Epithelial cell of prostate (primary cell): ENCODE measurements at regions not wholly inside any gene's neighbourhood (a gene's known extent, or its start where the extent isn't known, plus 50 kb on each side); places are given as distances from the start of the nearest gene placed in this dataset.

Source experiments
- DNase-seq: peaks from one replicate; pipeline ENCODE4 v3.0.0-alpha.2; 2011; ENCODE audit warnings: low read depth, low spot score
- H3K27ac ChIP-seq: fragments of 450-650 bp; 2 replicates; pipeline ENCODE4 v1.5.1; 2017; ENCODE audit warnings: mild to moderate bottlenecking

DNA sequence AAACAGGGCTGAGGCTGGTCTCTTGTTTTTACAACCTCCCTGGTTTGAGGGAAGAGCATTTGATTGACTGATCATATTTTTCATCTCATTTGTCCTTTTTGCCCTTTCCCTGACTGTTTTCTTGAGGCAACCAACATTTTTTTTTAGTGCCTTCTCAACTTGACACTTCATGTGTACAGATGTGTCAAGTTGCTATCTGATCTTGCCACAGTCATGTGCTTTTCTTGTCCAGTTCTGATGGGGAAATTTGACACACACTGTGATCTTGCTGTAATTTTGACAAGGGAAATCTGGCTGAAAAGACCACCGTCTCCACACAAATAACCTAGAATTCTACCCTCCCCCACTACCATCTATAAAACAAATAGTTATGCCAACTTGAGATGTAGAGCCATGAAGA, 329.6 kb downstream of the KCTD12 start:
- H3K27ac ChIP-seq, result no peak overlapping the region
- DNase-seq, result no peak

DNA sequence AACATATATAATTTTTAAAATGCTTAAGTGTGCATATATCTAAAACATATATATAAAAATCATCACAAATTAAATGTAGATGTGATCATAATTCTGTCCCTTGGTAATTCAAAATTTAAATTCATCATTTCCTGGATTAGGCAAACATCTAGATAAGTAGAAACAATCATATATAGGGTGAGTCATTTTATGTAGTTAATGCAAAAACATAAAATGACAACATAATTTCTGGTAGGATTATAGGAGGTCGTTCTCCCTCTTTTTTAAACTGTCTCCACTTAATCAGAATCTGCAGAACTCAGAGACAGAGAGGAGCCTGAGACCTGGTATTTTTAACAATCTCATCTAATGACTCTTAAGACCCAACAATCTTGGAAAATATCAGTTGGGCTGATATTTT, 333.4 kb downstream of the KCTD12 start:
- DNase-seq, result no peak
- no peak overlapping the region for H3K27ac ChIP-seq

- H3K27ac ChIP-seq, result no peak overlapping the region
- DNase-seq, result no peak
Measured at GRCh38 chr13:76552041-76552772, 334.0 kb downstream of the KCTD12 start.

DNA sequence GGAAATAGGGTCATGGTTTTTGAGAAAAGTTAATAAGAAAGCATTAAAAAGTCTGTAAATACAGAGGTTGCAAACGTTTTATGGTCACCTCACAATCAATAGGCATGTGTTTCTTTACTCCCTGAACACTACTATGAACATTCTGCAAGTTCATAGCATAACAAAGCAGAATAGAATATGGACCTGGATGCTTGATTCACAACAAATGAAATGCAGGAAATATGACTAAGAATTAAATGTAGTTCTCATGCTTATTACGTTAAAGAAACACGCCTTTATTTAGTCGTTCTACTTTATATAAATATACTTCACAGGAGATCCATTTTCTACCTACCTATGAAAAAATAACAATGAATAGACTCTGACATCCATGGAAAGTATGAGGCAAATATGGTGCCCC, 344.0 kb downstream of the KCTD12 start:
- no peak for DNase-seq
- H3K27ac ChIP-seq, result no peak overlapping the region

DNA sequence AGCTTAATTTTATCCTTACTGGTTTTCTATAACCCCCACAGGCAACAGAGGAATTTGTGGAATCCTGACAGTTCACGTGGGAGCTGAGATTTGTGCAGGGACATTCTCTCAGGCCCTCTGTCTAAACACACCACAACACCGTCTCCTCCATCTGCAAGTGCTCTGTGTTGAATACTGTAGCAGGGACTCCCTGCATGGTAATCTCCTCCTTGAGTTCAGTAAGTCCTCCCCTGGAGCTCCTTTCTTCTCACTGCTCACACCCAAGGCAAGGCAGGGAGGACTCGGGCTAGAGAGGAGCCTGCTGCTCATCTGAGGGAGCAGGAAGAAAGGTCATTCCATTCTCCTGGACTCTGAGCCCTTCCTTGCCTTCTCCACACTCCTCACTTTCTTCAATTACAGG, 348.2 kb downstream of the KCTD12 start:
- DNase-seq, result no peak

GRCh38 chr13:76533251-76533650, 353.0 kb downstream of the KCTD12 start:
- H3K27ac ChIP-seq, result no peak overlapping the region
- DNase-seq, result no peak

More for the DNA sequence above, 348.2 kb downstream of the KCTD12 start:
- H3K27ac ChIP-seq, result no peak overlapping the region

GRCh38 chr13:76527041-76527440, 359.2 kb downstream of the KCTD12 start:
- no peak overlapping the region for H3K27ac ChIP-seq
- DNase-seq, result no peak

DNA sequence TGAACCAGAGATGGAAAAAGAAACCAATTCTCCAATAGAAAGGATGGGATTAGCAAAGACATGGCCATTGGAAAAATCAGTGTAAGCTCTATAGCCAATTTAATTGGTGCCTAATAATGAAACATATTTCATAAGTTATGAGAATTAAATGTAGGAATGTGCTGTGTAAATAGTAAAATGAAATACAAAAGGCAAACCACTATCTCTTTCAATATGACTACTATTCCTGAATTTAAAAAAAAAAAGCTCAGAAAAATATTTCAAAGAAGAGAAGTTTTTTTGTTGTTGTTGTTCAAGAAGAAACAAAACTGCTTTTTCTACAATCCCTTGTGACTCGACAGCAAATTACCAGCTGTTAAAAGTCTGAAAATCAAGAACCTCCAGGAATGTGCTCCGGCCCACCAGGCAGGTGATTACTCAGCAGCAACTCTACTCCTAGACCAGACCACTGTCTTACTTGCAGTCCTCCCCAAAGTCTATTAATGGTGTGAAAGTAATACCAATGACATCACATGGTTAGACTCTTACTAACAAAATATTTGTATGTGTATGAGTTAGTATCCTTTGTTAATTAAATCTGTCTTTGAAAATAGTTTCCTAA, 362.4 kb downstream of the KCTD12 start:
- H3K27ac ChIP-seq, result no peak overlapping the region
- no peak for DNase-seq

DNA sequence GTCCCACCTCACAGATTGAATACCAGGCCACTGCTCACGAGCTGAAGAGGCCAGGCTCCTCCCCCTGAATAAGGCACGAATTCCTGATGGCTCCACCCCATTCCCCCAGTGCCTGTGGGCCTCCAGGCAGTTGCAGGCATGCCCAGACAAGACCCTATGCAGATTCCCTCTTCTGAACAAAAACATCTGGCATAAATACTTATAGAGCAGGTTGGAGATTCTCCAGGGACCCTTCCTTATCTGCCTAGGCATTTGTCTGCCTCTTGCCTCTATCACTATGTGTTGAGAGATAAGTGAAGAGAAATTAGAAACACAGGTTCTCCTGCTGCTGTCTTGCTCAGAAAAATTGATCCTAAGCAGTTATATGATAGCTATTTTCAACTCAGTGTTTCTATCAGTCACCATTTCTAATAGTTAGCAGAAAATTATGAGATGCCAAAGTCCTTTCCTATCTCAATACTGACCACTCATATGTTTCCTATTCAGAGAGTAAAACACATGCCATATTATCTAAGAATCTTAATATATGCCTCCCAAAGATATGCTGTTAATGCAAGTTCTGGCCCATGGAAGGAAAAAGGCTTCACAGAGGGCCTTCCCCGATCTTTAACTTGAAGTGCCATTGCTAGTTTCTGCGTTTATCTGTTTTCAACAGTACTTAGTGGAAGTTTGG, 364.0 kb downstream of the KCTD12 start:
- no peak for DNase-seq
- no peak overlapping the region for H3K27ac ChIP-seq

DNA sequence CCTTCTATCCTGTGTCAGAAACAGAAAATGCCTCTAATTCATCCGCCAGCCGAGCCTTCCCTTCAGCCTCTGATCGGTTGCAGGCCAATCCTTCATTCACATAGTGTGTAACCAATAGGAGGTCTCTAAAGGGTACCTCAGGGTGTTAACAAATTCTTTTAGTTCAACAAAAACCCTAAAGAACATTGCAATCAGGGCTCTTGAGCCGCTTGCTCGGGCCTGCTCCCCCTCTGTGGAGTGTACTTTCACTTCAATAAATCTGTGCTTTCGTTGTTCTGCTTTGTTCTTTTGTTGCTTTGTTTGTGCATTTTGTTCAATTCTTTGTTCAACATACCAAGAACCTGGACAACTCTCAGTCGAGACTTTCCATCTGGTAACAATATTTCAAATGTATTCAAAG, 366.5 kb downstream of the KCTD12 start:
- no peak for DNase-seq
- H3K27ac ChIP-seq, result no peak overlapping the region

GRCh38 chr13:76516586-76516985, 369.6 kb downstream of the KCTD12 start:
- no peak for DNase-seq
- no peak overlapping the region for H3K27ac ChIP-seq

DNA sequence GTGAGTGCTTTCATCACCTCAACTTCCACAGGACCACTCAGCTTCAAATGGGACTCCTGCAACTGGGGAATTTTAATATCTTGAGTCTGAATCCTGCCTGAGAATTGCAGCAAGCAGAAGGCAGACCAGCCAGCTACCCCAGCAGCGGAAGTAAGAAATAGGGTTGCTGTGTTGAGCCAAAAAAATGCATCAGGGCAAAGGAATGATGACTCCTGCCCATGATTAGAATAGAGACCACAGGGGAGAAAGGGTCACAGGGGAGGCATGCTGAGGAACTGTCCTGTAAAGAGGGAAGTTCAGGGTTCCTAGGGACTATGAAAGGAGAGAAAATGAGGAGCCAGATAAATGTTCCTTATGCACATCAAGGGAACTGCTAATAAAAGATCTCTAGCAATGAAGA, 370.2 kb downstream of the KCTD12 start:
- no peak overlapping the region for H3K27ac ChIP-seq
- no peak for DNase-seq

DNA sequence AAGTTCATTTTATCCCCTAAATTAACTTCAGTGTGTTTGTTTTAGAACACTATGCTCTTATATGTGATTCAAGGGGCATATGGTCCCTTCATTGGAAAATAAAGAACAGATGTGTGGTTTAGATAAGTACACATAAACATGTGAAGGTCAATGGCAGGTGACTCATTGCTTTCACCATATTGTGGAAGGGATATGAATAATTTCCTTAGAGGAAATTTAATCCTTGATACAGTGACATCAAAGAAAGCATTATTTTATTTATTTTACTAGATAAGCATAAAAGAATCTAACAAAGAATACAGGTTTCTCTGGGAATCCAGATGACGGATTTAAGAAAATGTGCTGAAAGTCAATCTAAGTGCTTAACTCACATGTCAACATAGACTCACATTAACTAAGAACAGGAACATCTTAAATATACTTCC, 373.5 kb downstream of the KCTD12 start:
- DNase-seq, result peak; percentile 14
- no peak overlapping the region for H3K27ac ChIP-seq

DNA sequence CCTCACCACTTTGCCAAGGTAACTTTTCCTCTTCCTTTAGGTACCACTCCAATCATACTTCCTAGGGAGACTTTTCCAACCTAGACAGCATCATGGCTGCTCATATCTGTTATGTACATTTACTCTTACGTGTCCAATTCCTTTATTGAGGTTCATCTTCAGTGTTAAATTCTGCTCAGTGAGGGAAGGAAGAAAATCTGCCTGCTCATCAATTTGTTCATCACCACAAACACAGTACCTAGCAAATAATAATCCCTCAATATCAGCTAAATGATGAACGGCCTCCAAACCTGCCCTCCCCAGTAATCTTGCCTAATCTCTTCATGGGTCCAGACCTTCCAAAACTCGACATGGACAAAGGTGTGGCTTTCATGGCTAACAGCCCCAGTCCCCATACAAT, 380.8 kb downstream of the KCTD12 start:
- DNase-seq, result no peak
- H3K27ac ChIP-seq, result no peak overlapping the region

- no peak overlapping the region for H3K27ac ChIP-seq
- DNase-seq, result no peak
Measured at GRCh38 chr13:76503766-76504165, 382.4 kb downstream of the KCTD12 start.

DNA sequence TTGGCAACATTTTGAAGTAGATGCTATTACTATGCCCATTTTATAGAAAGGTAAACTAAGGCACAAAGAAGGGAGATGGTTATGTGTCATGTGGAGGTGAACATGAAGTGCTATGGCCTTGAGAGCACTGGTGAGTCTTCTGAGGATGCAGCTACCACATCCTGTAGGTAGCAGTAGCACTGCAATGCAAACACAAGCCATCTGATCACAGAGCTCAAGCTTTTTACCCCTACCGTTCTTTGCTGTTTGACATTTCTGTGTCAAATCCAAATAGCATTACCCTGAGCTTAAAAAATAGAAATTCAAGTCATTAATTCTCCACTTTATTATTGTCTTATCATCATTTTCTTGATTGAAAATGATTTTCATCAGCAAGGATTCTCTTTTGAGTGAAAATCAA, 382.9 kb downstream of the KCTD12 start:
- DNase-seq, result no peak
- no peak overlapping the region for H3K27ac ChIP-seq

GRCh38 chr13:76500894-76501293, 385.3 kb downstream of the KCTD12 start:
- no peak for DNase-seq
- no peak overlapping the region for H3K27ac ChIP-seq

- DNase-seq, result no peak
- no peak overlapping the region for H3K27ac ChIP-seq
Measured at GRCh38 chr13:76499891-76500290, 386.3 kb downstream of the KCTD12 start.

DNA sequence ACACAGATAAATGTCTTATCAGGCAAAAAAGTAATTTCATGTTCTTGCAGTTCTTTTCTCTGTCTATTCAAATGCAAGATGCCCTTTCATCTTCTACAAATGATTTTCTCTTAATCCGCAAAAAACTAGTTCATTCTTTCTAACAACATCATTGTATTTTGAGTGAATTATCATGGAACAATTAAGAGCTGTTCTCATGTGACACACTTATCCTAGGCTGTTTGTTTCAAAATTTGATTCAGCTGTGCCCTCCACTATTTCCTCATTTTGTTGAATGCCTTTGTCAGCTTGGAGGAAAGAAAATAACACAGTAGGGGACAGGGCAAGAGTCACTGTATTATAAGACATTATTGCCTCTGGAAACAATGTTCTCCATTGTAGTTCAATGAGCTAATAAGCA, 396.9 kb downstream of the KCTD12 start:
- H3K27ac ChIP-seq, result no peak overlapping the region
- no peak for DNase-seq

DNA sequence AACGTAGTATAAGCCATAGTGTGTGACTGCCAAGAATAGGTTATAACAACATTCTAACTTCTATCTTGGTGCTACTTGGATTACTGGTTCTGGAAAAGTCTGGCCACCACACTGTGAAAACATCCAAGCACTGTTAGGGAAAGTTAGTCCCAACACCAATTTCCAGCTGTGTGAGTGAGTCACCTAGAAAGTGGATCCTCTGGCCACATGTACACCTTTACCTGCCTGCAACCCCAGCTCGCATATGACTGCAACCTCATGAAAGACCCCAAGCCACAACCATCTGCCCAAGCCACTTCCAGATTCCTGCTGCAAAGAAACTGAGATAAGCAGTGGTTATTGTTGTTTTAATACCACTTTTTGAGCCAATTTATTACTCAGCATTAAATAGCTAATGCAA, 404.5 kb downstream of the KCTD12 start:
- no peak for DNase-seq
- no peak overlapping the region for H3K27ac ChIP-seq

- DNase-seq, result no peak
- H3K27ac ChIP-seq, result no peak overlapping the region
Measured at GRCh38 chr13:76474966-76475365, 411.2 kb downstream of the KCTD12 start.

DNA sequence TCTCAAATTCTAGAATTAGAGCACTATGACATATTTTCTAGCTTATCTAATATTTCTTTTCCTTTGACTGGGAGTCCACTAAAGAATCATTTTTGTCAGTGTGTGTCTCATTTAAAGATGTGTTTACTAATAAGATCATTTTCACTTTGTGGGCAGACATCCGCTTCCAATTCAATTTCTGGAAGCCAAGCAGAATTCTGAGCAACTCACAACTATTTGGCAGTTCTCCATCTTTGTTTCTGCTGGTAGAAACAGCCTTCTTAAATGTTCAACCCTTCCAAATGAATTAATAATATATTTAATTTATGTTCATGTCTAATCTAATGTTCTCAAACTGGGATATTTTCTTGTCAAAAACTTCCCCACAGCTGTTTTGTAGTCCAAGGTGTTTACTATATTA, 411.8 kb downstream of the KCTD12 start:
- H3K27ac ChIP-seq, result no peak overlapping the region
- no peak for DNase-seq
